IPS DF 19.7 (cell line): ENCODE measurements at regions not wholly inside any gene's neighbourhood (a gene's known extent, or its start where the extent isn't known, plus 50 kb on each side); places are given as distances from the start of the nearest gene placed in this dataset.

ENCODE experiments used
- DNase-seq: peaks from one replicate; pipeline ENCODE4 v3.0.0-alpha.2; 2013; ENCODE audit warnings: low read depth, low spot score

DNA sequence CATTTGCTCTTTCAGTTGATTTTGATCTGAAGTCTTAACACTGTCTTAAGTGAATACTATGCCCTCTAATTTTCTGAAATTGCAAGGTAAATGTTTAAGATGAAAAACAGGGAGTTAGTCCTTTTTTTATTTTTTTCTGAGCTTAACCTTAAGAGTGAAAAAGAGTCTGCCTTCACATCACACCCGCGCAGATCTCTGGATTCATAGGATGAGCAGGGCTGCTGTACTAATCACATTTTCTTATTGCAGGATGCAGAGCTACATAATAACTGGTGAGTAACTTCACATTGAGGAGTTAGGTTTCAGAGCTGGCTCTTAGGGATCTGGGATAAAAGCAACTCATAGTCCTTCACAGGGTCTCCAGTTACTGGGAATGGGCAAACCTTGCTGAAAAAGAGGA lies 188.7 kb upstream of the ATP1B1 start:
- DNase-seq, result no peak

GRCh38 chr1:168918860-168919741 lies 187.4 kb upstream of the ATP1B1 start:
- DNase-seq, result peak; percentile 50

DNA sequence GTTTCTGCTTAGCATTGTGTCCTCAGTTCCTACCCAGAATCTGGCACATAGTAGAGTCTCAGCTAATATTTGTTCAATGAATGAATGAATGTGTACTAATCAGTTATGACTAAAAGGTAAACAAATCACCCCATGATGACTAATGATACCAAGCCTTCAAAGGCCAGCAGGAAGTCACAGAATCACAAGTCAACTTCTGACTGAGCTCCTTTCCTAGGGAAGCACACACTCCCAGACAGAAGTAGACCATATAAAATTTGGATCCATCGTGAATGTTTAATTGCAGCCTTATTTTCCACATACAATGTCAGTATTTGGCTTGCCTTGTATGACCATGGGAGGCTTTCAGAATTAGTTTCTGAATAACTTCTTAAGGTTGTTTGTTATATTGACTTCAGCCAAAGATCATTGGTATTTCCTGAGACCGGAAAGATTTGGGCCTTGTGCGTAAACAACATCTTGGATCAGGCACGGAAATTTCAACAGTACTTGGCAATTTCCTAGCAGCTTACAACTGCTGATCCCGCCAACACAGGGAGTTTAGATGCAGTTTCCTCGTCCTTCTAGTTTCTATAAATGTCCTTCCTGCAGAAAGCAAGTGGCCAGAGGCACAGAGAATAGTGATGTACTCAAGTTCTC lies 185.9 kb upstream of the ATP1B1 start:
- no peak for DNase-seq

GRCh38 chr1:168921629-168922028 lies 184.9 kb upstream of the ATP1B1 start:
- DNase-seq, result no peak

DNA sequence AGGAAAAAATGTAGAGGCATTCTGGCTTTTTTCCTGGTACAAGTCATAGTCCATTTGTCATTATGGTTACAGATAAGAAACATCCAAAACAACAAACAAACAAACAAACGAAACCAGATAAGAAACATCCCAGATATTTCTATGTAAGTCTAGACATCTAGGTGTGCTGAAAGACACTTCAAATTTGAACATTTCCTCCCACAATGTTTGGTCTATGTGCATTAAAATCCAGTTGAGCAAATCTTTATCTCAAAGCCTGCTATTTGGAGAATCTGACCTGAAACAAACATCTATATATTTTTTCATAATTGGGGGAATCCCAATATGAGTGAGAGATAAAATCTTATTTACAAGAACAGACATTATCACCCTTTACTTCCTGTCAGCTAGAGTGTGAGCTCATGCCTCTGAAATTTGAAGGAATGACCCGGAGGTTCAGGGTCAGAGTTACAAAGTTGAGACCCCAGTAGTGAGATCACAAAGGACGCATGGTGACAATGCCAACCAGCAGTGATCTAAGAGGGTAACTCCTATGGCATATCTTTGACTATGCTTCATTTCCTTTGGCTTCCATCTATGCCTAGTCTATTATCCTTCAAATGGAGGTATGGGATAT lies 182.9 kb upstream of the ATP1B1 start:
- no peak for DNase-seq

DNA sequence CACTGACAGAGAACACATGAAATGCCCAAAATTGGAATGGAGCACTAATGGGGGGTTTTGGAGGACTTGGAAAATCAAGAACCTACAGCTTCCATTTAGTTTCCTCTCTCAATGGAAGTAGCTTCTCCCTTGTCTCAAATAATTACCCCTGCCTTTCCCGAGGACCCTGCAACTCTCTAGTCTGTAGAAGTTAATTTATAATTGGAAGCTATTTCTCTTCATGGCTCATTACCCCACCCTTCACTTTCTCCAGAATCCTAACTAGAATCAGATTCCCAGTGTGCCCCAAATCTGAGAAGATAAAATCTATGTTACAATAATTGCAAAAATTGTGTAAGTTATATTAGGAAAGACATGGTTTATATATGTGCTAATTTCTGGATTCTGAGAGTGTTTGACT lies 181.5 kb upstream of the ATP1B1 start:
- DNase-seq, result no peak

GRCh38 chr1:168926236-168926635 lies 180.3 kb upstream of the ATP1B1 start:
- no peak for DNase-seq

GRCh38 chr1:168932539-168932938 lies 174.0 kb upstream of the ATP1B1 start:
- no peak for DNase-seq

DNA sequence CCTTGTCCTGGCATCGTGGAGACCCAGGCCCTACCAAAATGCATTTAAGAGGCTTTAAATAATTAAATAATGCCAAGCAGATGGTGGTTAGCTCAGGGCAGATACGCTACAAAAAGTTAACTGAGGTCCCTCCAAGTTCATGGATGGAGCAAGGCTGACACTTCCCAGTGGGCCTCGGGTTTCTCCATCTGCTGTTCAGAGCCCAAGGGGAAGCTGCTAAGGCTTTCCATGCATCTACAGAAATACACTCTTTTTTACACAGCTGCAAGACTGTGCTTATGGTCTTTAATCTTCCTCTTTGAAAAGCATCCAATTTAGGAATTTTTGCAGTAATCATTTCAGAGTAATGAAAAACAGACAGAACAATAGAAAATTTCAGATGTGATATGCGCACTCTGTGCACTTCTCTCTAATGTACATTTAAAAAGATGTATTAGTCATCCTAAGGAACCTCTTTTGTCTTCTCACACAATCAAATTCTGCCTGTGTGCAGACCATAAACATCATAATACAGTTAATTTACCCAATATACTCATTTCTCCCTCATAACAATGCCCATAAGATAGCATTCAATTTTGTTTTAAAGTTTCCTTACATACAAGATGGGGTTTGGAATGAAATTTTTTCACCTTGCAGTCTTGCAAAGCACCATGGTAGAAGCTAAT lies 173.2 kb upstream of the ATP1B1 start:
- no peak for DNase-seq

GRCh38 chr1:168939110-168939946 lies 167.2 kb upstream of the ATP1B1 start:
- no peak for DNase-seq

DNA sequence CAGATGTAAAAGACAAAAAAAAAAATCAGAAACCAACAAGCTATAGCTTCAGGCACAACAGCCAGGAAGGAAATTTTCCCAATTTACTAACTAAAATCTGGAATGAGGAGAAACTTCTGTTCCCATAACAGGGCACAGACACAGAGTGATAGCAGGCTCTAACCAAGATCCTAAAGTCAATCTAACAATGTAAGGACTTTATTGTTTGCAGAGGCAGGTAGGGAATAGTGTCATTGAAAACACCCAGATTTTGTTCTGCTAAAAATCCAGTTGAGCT lies 166.6 kb upstream of the ATP1B1 start:
- no peak for DNase-seq

- DNase-seq, result no peak
Measured at GRCh38 chr1:168941640-168942039, 164.8 kb upstream of the ATP1B1 start.

DNA sequence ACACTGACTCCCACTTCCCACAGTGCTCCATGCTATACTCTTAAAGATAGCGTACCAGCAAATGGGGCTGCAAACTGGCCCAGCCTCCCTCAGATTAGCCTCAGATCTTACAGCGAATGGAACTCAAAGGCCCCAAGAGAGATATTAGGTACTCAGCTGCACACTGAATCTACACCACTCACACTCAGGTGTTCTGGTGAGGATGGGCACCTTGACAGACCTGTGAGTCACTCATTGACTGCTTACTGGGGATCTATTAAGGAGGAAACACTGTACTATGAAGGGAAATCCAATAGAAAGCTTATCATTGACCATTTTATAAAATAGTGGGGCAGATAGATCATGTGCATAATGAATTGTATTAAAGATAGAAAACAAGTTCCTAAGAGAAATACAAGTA lies 164.3 kb upstream of the ATP1B1 start:
- DNase-seq, result no peak

DNA sequence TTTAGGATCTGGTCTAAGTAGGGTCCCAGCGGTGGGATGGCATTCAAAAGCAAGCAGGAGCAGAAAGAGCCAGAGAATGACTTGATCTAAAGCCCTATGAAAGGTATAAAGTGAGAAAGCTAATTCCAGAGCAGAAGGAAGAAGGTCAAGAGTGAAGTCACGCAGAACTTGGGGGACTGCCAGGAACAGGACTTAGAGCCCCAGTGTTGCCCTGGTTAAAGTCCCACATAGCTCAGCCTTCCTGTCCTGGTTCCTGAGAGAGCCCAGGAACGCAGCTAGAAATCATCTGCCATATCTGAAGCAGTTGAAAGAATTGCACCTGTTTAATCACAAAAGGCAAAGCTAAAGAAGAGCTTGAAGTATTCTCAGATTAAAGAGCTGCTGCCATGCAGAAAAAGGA lies 160.6 kb upstream of the ATP1B1 start:
- DNase-seq, result no peak

GRCh38 chr1:168947041-168947440 lies 159.4 kb upstream of the ATP1B1 start:
- DNase-seq, result no peak

DNA sequence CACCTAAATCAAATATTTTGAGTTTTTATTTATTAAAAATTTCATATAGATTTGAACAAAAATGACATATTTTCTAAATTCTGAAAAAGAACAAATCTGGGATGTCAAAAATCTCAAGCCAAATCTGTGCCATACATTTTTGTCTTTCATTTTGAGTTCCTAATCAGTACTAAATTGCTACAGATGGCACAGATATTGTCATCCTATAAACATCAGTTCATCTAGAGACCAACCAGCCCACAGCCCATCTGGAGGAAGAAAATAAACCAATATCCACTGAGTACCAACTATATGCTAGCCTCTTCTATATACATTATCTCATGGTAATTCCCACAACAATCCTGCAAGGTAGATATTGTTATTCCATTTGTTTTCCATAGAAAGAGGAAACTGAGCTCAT lies 156.8 kb upstream of the ATP1B1 start:
- no peak for DNase-seq

DNA sequence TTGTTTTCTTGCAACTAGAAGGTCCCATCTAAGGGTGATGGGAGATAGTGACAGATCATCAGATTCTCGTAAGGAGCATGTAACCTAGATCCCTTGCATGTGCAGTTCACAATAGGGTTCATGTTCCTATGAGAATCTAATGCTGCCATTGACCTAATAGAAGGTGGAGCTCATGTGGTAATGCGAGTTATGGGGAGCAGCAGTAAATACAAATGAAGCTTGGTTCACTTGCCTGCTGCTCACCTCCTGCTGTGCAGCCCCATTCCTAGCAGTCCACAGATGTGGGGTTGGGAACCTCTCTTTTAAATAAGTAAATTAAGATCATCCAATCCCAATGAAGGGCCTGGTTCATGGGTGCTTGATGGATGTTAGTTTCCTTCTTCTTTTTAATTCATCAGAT lies 148.7 kb upstream of the ATP1B1 start:
- DNase-seq, result no peak

- DNase-seq, result no peak
Measured at GRCh38 chr1:168958562-168959289, 147.8 kb upstream of the ATP1B1 start.

GRCh38 chr1:168959382-168959781 lies 147.1 kb upstream of the ATP1B1 start:
- no peak for DNase-seq

- DNase-seq, result no peak
Measured at GRCh38 chr1:168960114-168960513, 146.4 kb upstream of the ATP1B1 start.

DNA sequence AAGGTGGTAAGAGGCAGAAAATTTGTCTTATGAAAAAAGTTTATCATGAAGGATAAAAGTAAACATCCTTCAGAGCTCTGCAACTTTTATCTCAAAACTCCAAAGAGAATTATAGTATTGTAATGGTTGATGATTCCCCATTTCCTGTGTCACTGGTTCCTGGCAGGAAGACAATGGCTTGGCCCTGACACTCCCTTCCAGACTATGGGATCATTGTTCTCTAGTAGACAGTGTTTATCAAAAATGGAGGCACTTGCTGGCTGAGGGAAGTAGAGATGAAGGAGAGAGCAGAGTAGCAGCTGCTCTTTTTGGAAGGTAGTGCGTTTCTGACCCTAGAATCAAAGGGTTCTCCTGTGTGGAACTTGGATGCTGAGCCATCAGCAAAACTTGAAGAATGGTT lies 145.9 kb upstream of the ATP1B1 start:
- DNase-seq, result no peak
